GM03348 (cell line): ENCODE measurements at regions not wholly inside any gene's neighbourhood (a gene's known extent, or its start where the extent isn't known, plus 50 kb on each side); places are given as distances from the start of the nearest gene placed in this dataset.

ENCODE experiments used
- DNase-seq: peaks from one replicate; pipeline ENCODE4 v3.0.0; 2012; ENCODE audit warnings: low spot score

- no peak for DNase-seq
Measured at GRCh38 chr5:54743581-54743980, 226.0 kb downstream of the SNX18 start.

GRCh38 chr5:54742417-54742891 lies 224.9 kb downstream of the SNX18 start:
- peak; percentile 62 for DNase-seq

- no peak for DNase-seq
Measured at GRCh38 chr5:54741711-54742110, 224.2 kb downstream of the SNX18 start.

- DNase-seq = no peak
Measured at GRCh38 chr5:54740141-54740540, 222.6 kb downstream of the SNX18 start.

- DNase-seq = no peak
Measured at GRCh38 chr5:54739371-54739770, 221.8 kb downstream of the SNX18 start.

GRCh38 chr5:54738973-54739367 lies 221.4 kb downstream of the SNX18 start:
- no peak for DNase-seq

- peak; percentile 56 for DNase-seq
Measured at GRCh38 chr5:54738118-54738972, 220.8 kb downstream of the SNX18 start.

GRCh38 chr5:54736003-54736797 lies 218.6 kb downstream of the SNX18 start:
- DNase-seq = no peak

- DNase-seq = no peak
Measured at GRCh38 chr5:54733101-54733500, 215.5 kb downstream of the SNX18 start.

GRCh38 chr5:54732108-54732507 lies 214.5 kb downstream of the SNX18 start:
- DNase-seq = no peak

- no peak for DNase-seq
Measured at GRCh38 chr5:54728588-54728915, 211.0 kb downstream of the SNX18 start.

- DNase-seq = no peak
Measured at GRCh38 chr5:54727874-54728587, 210.5 kb downstream of the SNX18 start.

GRCh38 chr5:54725391-54726280 lies 208.1 kb downstream of the SNX18 start:
- DNase-seq = peak; percentile 39

GRCh38 chr5:54722846-54723433 lies 205.4 kb downstream of the SNX18 start:
- no peak for DNase-seq

GRCh38 chr5:54721951-54722654 lies 204.5 kb downstream of the SNX18 start:
- no peak for DNase-seq

GRCh38 chr5:54721116-54721515 lies 203.6 kb downstream of the SNX18 start:
- DNase-seq = no peak

- DNase-seq = no peak
Measured at GRCh38 chr5:54720341-54720740, 202.8 kb downstream of the SNX18 start.

- DNase-seq = peak; percentile 68
Measured at GRCh38 chr5:54719384-54720283, 202.1 kb downstream of the SNX18 start.

GRCh38 chr5:54718656-54719055 lies 201.1 kb downstream of the SNX18 start:
- DNase-seq = no peak
